ENCODE measurements at regions not wholly inside any gene's neighbourhood (a gene's known extent, or its start where the extent isn't known, plus 50 kb on each side); places are given as distances from the start of the nearest gene placed in this dataset.

DNA sequence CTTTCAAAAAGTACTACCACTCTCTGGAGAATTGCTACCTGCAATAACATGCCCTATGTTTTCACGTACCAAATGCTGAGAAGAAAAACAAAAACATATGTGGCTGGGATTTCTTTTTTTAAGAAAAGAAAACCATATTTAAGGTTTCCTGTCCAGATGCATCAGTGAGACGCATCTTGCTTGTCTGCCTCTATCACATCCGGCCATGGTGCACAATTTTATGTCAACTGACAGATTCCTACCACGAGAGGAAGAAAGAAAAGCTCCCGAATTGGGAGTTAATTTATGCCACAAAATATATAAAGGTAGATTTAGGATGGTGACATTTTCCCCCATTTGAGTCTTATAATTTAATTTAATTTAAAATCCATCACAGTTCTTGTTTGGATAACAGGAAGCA is 62.3 kb upstream of the COL24A1 start:
- H3K4me3 ChIP-seq = no peak overlapping the region
- H3K27me3 ChIP-seq = no peaks in the 10 kb centered on the region
- TF ChIP-seq, protein P1, sequence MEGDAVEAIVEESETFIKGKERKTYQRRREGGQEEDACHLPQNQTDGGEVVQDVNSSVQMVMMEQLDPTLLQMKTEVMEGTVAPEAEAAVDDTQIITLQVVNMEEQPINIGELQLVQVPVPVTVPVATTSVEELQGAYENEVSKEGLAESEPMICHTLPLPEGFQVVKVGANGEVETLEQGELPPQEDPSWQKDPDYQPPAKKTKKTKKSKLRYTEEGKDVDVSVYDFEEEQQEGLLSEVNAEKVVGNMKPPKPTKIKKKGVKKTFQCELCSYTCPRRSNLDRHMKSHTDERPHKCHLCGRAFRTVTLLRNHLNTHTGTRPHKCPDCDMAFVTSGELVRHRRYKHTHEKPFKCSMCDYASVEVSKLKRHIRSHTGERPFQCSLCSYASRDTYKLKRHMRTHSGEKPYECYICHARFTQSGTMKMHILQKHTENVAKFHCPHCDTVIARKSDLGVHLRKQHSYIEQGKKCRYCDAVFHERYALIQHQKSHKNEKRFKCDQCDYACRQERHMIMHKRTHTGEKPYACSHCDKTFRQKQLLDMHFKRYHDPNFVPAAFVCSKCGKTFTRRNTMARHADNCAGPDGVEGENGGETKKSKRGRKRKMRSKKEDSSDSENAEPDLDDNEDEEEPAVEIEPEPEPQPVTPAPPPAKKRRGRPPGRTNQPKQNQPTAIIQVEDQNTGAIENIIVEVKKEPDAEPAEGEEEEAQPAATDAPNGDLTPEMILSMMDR (IDR thresholded peaks at IDR 0.05; ENCODE audit: low read depth, low read length) = no peak
- H3K4me1 ChIP-seq (ENCODE audit: low read depth) = peaks cover 2% of the 10 kb centered on the region
- H3K36me3 ChIP-seq = no peaks in the 10 kb centered on the region
- DNase-seq (ENCODE audit: low read depth in 1 of 2, low spot score in 1 of 2) = no peak
- H3K27ac ChIP-seq = no peak overlapping the region
- H3K9me3 ChIP-seq (ENCODE audit: low read depth) = no peaks in the 10 kb centered on the region

GRCh38 chr1:86214605-86215004 is 58.0 kb upstream of the COL24A1 start:
- no peaks in the 10 kb centered on the region for H3K9me3 ChIP-seq (ENCODE audit: low read depth)
- H3K27me3 ChIP-seq = no peaks in the 10 kb centered on the region
- H3K27ac ChIP-seq = no peak overlapping the region
- H3K36me3 ChIP-seq = no peaks in the 10 kb centered on the region
- H3K4me1 ChIP-seq (ENCODE audit: low read depth) = no peaks in the 10 kb centered on the region
- TF ChIP-seq, protein P1 (IDR thresholded peaks at IDR 0.05; ENCODE audit: low read depth, low read length) = no peak
- H3K4me3 ChIP-seq = no peak overlapping the region
- DNase-seq (ENCODE audit: low read depth in 1 of 2, low spot score in 1 of 2) = no peak

DNA sequence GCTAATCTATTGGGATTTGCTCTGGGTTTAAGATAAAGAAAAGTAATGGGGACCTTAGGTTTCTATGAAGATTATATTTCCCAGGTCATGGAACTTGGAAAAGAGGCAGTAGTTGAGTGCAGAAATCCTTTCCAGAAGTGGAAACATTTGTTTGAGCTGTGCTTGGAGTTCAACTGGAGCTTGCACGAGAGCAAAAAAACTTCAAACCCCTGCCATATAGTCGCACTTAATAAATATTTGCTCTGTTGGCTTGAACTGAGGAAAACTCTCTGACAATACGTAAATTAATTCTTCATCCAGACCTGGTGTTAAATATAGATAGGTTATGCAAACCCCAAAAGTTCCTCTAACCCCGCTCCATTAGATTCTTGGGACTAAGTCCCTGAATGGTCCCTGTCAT is 52.8 kb upstream of the COL24A1 start:
- DNase-seq (ENCODE audit: low read depth in 1 of 2, low spot score in 1 of 2) = no peak
- Histone ChIP-seq H3K27ac (no peak overlapping the region), H3K9me3 (ENCODE audit: low read depth) (no peaks in the 10 kb centered on the region), H3K27me3 (no peaks in the 10 kb centered on the region), H3K4me1 (ENCODE audit: low read depth) (no peaks in the 10 kb centered on the region), H3K4me3 (no peak overlapping the region), H3K36me3 (no peaks in the 10 kb centered on the region)
- TF ChIP-seq, protein P1 (IDR thresholded peaks at IDR 0.05; ENCODE audit: low read depth, low read length) = no peak

DNA sequence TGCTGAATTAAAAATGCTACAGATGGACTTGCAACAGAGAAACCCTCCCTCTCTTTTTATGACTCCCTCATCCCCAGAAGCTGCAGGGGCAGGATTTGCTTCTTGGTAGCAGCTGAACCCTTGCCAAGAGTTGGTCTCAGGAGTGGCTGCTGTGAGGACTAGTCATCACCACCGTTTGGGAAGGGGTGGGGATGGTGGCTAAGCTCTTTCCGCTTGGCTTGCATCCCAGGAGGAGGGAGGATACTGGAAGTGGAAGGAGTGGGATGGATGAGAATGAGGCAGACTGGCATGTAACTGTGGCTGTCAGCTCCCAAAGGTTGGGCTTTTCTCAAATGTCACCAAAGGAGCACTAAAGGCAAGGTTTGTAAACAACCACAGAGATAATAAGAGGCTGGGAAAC is 50.8 kb upstream of the COL24A1 start:
- DNase-seq (ENCODE audit: low read depth in 1 of 2, low spot score in 1 of 2) = peak in 1 of 2 donors; percentile 92
- TF ChIP-seq, protein P1 (IDR thresholded peaks at IDR 0.05; ENCODE audit: low read depth, low read length) = no peak
- Histone ChIP-seq H3K4me3 (no peak overlapping the region), H3K36me3 (no peaks in the 10 kb centered on the region), H3K27ac (no peak overlapping the region), H3K9me3 (ENCODE audit: low read depth) (no peaks in the 10 kb centered on the region), H3K27me3 (no peaks in the 10 kb centered on the region), H3K4me1 (ENCODE audit: low read depth) (no peaks in the 10 kb centered on the region)

Data from cardiac muscle cell (in vitro differentiated cells and primary cell).